ENCODE measurements at regions not wholly inside any gene's neighbourhood (a gene's known extent, or its start where the extent isn't known, plus 50 kb on each side); places are given as distances from the start of the nearest gene placed in this dataset.

DNA sequence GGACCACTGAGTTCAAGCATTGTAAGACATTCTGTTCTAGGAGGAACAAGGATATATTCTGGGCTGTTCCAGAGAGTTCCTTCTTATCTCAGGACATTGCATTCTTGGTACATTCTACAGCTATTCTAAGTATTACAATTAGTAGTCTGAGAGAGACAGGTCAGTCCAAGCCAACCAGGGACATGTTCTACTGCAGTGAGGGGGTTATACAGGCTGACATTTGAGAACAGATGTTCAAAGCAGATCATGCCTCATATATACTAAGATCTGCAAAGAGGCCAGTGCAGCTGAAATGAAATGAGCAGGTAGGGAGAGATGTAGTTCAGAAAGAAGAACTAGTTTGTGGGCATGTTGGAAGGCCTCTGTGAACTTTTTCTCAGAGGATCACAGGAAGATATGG lies 142.0 kb downstream of the CENPC start:
- TF ChIP-seq, protein P1, sequence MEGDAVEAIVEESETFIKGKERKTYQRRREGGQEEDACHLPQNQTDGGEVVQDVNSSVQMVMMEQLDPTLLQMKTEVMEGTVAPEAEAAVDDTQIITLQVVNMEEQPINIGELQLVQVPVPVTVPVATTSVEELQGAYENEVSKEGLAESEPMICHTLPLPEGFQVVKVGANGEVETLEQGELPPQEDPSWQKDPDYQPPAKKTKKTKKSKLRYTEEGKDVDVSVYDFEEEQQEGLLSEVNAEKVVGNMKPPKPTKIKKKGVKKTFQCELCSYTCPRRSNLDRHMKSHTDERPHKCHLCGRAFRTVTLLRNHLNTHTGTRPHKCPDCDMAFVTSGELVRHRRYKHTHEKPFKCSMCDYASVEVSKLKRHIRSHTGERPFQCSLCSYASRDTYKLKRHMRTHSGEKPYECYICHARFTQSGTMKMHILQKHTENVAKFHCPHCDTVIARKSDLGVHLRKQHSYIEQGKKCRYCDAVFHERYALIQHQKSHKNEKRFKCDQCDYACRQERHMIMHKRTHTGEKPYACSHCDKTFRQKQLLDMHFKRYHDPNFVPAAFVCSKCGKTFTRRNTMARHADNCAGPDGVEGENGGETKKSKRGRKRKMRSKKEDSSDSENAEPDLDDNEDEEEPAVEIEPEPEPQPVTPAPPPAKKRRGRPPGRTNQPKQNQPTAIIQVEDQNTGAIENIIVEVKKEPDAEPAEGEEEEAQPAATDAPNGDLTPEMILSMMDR (conservative IDR thresholded peaks at IDR 0.05; ENCODE audit: low read length) = no peak
- no peak for TF ChIP-seq EZH2phosphoT487 (IDR thresholded peaks at IDR 0.05; ENCODE audit: borderline replicate concordance)
